Liver (tissue), 8 donors: ENCODE measurements at regions not wholly inside any gene's neighbourhood (a gene's known extent, or its start where the extent isn't known, plus 50 kb on each side); places are given as distances from the start of the nearest gene placed in this dataset.

Experiments
- DNase-seq: peaks from one replicate; pipeline ENCODE4 v3.0.0-alpha.2; 2017; ENCODE audit warnings: low spot score
- H3K27ac ChIP-seq, 2 donors: one replicate each; pipeline ENCODE4 v1.7.0; 2013; ENCODE audit warnings: inconsistent platforms in 2 of 2, low read length in 2 of 2, control low read depth in 1 of 2, low read depth in 1 of 2, mild to moderate bottlenecking in 1 of 2
- H3K27me3 ChIP-seq, 4 donors: one replicate each; pipeline versions ENCODE4 v1.6.1 to v1.7.0; 2013; ENCODE audit warnings: low read length in 3 of 4, inconsistent platforms in 1 of 4, mild to moderate bottlenecking in 1 of 4, moderate library complexity in 1 of 4; ENCODE audit not compliant: control insufficient read depth in 4 of 4, insufficient read depth in 4 of 4
- H3K36me3 ChIP-seq, 4 donors: one replicate each; pipeline versions ENCODE4 v1.6.1 to v1.7.0; 2013; ENCODE audit warnings: low read length in 3 of 4, mild to moderate bottlenecking in 3 of 4, low read depth in 1 of 4, moderate library complexity in 1 of 4; ENCODE audit not compliant: control insufficient read depth in 4 of 4, insufficient read depth in 3 of 4
- H3K4me1 ChIP-seq, 4 donors: one replicate each; pipeline versions ENCODE4 v1.6.1 to v1.7.0; 2013; ENCODE audit warnings: low read length in 3 of 4, mild to moderate bottlenecking in 3 of 4, moderate library complexity in 1 of 4; ENCODE audit not compliant: control insufficient read depth in 4 of 4, insufficient read depth in 4 of 4
- H3K4me3 ChIP-seq, 3 donors: one replicate each; pipeline versions ENCODE4 v1.6.1 to v1.7.0; 2013; ENCODE audit warnings: low read length in 3 of 3, control low read depth in 1 of 3, low read depth in 1 of 3, mild to moderate bottlenecking in 1 of 3
- H3K9ac ChIP-seq, 2 donors: one replicate each; pipeline ENCODE4 v1.7.0; 2013; ENCODE audit warnings: low read length in 2 of 2, mild to moderate bottlenecking in 2 of 2, moderate library complexity in 2 of 2, control low read depth in 1 of 2, low read depth in 1 of 2
- H3K9me3 ChIP-seq, 4 donors: one replicate each; pipeline versions ENCODE4 v1.6.1 to v1.7.0; 2013; ENCODE audit warnings: low read length in 3 of 4; ENCODE audit not compliant: control insufficient read depth in 4 of 4
- EGR1 ChIP-seq, 2 donors: IDR thresholded peaks; 2 replicates each; pipeline ENCODE4 v1.6.1; 2016 to 2018; ENCODE audit warnings: antibody characterized with exemption in 2 of 2, low read depth in 2 of 2
- FOXA2 ChIP-seq: IDR thresholded peaks from 2 replicates; pipeline ENCODE4 v1.6.1; 2016; ENCODE audit warnings: antibody characterized with exemption
- GABPA ChIP-seq, 2 donors: IDR thresholded peaks in 1 of 2; conservative IDR thresholded peaks in 1 of 2; 2 replicates each; pipeline ENCODE4 v1.6.1; 2016; ENCODE audit warnings: antibody characterized with exemption in 2 of 2, mild to moderate bottlenecking in 1 of 2, moderate library complexity in 1 of 2
- HNF4A ChIP-seq, 2 donors: conservative IDR thresholded peaks; 2 replicates each; pipeline ENCODE4 v1.6.1; 2016; ENCODE audit warnings: antibody characterized with exemption in 2 of 2, mild to moderate bottlenecking in 2 of 2
- HNF4G ChIP-seq: IDR thresholded peaks from 2 replicates; pipeline ENCODE4 v1.6.1; 2016; ENCODE audit warnings: antibody characterized with exemption
- JUND ChIP-seq, 2 donors: IDR thresholded peaks; 2 replicates each; pipeline ENCODE4 v1.6.1; 2016; ENCODE audit warnings: antibody characterized with exemption in 2 of 2
- NR2F2 ChIP-seq: IDR thresholded peaks from 2 replicates; pipeline ENCODE4 v1.6.1; 2016; ENCODE audit warnings: antibody characterized with exemption
- RAD21 ChIP-seq, 2 donors: IDR thresholded peaks; 2 replicates each; pipeline ENCODE4 v1.6.1; 2016; ENCODE audit warnings: antibody characterized with exemption in 2 of 2, mild to moderate bottlenecking in 2 of 2
- RXRA ChIP-seq, 2 donors: IDR thresholded peaks; 2 replicates each; pipeline ENCODE4 v1.6.1; 2017 to 2018; ENCODE audit warnings: antibody characterized with exemption in 2 of 2, mild to moderate bottlenecking in 1 of 2
- SP1 ChIP-seq: IDR thresholded peaks from 2 replicates; pipeline ENCODE4 v1.6.1; 2018; ENCODE audit warnings: antibody characterized with exemption, mild to moderate bottlenecking
- TAF1 ChIP-seq: conservative IDR thresholded peaks from 2 replicates; pipeline ENCODE4 v1.6.1; 2016; ENCODE audit warnings: antibody characterized with exemption, mild to moderate bottlenecking
- YY1 ChIP-seq: IDR thresholded peaks from 2 replicates; pipeline ENCODE4 v1.6.1; 2016; ENCODE audit warnings: antibody characterized with exemption, mild to moderate bottlenecking
- WGBS: extraction: QIAGEN DNeasy Blood & Tissue Kit; methylation state at CpG from one replicate; pipeline ENCODE4 v1.1.7; 2013; 5-methylcytosine and 5-hydroxymethylcytosine counted together
- TF ChIP-seq, protein P1 (sequence below): IDR thresholded peaks from 2 replicates; pipeline ENCODE4 v1.6.1; 2016; ENCODE audit warnings: antibody characterized with exemption
- TF ChIP-seq, protein P2 (sequence below): IDR thresholded peaks from 2 replicates; pipeline ENCODE4 v1.6.1; 2016; ENCODE audit warnings: antibody characterized with exemption
- TF ChIP-seq, protein P3 (sequence below): IDR thresholded peaks from 2 replicates; pipeline ENCODE4 v1.6.1; 2016; ENCODE audit warnings: antibody characterized with exemption, mild to moderate bottlenecking
- TF ChIP-seq, protein P4 (sequence below): fragments of 150-350 bp; IDR thresholded peaks from 2 replicates; pipeline ENCODE4 v1.5.1; 2017; ENCODE audit warnings: improper control_type of control experiment, low read depth, low read length; ENCODE audit not compliant: missing input control
- donor health status: healthy.
- donor health status: healthy.
- donor health status: healthy.
- donor health status: healthy.
- donor health status: healthy.

DNA sequence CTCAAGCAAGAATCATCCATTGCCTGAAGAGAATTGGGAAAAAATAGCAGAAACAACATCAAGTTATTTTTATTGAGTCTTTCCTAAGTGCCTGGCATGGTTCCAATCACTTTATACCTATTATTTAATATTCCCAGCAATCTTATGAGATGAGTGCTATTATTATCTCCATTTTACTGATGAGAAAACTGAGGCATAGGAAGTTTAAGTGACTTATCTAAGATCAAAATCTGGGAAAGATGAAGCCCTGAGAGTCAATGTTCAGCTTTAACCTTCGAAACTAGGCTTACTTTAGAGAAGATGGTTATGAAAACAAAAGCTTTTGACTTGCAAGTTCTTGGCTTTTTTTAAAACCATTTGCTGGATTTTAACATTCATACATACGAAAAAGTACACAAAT, 141.6 kb downstream of the APIP start:
- H3K27ac ChIP-seq = peak overlapping the region; percentile 26 to 40
- no peaks in the 10 kb centered on the region for H3K36me3 ChIP-seq
- 56% methylated on average over 2 of the region's 2 CpGs for WGBS

DNA sequence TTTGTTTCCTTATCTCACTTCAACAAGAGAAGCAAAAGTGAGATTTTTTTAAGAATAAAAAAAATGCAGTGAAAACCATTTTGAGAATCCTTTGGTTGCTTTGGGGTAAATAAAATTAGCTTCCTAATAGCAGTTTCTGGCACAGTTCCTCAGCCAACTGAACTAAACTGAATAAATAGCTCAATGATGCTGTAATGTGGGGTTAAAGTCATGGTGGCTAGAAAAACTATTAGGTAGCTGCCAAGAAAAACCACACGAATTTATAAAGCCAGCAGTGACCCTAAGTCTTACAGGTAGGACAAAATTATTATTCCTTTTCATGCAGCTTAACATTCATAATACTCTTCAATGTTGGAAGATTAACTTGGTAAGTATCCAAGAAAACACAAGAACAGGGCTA, 142.4 kb downstream of the APIP start:
- H3K36me3 ChIP-seq = no peaks in the 10 kb centered on the region
- no peaks in the 10 kb centered on the region for H3K9me3 ChIP-seq
- WGBS = 7% methylated on average over 1 of the region's 1 CpG
- peaks cover 0 to 19% (median 14%) of the 10 kb centered on the region in 4 donors for H3K4me1 ChIP-seq
- H3K9ac ChIP-seq = no peak overlapping the region
- DNase-seq = no peak
- no peak overlapping the region for H3K4me3 ChIP-seq
- peak overlapping the region in 1 of 2 donors; percentile 8 for H3K27ac ChIP-seq
- H3K27me3 ChIP-seq = no peaks in the 10 kb centered on the region
- no peak for TF ChIP-seq EGR1 (IDR thresholded peaks at IDR 0.05; ENCODE audit: low read depth in 2 of 2)
- no peak for TF ChIP-seq GABPA (IDR thresholded peaks at IDR 0.05 in 1 of 2, conservative IDR thresholded peaks at IDR 0.05 in 1 of 2)
- TF ChIP-seq, protein P1, sequence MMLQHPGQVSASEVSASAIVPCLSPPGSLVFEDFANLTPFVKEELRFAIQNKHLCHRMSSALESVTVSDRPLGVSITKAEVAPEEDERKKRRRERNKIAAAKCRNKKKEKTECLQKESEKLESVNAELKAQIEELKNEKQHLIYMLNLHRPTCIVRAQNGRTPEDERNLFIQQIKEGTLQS = no peak
- no peak for TF ChIP-seq FOXA2
- TF ChIP-seq HNF4G = no peak
- TF ChIP-seq HNF4A (conservative IDR thresholded peaks at IDR 0.05) = peak; percentile 24 to 32
- TF ChIP-seq RAD21 (IDR thresholded peaks at IDR 0.05) = peak in 1 of 2 donors; percentile 17
- peak; percentile 13 for TF ChIP-seq SP1
- TF ChIP-seq, protein P2, sequence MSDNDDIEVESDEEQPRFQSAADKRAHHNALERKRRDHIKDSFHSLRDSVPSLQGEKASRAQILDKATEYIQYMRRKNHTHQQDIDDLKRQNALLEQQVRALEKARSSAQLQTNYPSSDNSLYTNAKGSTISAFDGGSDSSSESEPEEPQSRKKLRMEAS = no peak
- TF ChIP-seq, protein P3, sequence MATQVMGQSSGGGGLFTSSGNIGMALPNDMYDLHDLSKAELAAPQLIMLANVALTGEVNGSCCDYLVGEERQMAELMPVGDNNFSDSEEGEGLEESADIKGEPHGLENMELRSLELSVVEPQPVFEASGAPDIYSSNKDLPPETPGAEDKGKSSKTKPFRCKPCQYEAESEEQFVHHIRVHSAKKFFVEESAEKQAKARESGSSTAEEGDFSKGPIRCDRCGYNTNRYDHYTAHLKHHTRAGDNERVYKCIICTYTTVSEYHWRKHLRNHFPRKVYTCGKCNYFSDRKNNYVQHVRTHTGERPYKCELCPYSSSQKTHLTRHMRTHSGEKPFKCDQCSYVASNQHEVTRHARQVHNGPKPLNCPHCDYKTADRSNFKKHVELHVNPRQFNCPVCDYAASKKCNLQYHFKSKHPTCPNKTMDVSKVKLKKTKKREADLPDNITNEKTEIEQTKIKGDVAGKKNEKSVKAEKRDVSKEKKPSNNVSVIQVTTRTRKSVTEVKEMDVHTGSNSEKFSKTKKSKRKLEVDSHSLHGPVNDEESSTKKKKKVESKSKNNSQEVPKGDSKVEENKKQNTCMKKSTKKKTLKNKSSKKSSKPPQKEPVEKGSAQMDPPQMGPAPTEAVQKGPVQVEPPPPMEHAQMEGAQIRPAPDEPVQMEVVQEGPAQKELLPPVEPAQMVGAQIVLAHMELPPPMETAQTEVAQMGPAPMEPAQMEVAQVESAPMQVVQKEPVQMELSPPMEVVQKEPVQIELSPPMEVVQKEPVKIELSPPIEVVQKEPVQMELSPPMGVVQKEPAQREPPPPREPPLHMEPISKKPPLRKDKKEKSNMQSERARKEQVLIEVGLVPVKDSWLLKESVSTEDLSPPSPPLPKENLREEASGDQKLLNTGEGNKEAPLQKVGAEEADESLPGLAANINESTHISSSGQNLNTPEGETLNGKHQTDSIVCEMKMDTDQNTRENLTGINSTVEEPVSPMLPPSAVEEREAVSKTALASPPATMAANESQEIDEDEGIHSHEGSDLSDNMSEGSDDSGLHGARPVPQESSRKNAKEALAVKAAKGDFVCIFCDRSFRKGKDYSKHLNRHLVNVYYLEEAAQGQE = no peak
- TF ChIP-seq JUND (IDR thresholded peaks at IDR 0.05) = peak; percentile 21 to 55

More for the DNA sequence above, 141.6 kb downstream of the APIP start:
- Histone ChIP-seq H3K27me3 (no peaks in the 10 kb centered on the region), H3K9ac (no peak overlapping the region), H3K4me1 (peaks cover 0 to 19% (median 14%) of the 10 kb centered on the region in 4 donors), H3K4me3 (no peak overlapping the region), H3K9me3 (no peaks in the 10 kb centered on the region)
- no peak for DNase-seq
- TF ChIP-seq TAF1 (no peak), RXRA (IDR thresholded peaks at IDR 0.05) (no peak), HNF4G (no peak), SP1 (no peak), HNF4A (conservative IDR thresholded peaks at IDR 0.05) (no peak), EGR1 (IDR thresholded peaks at IDR 0.05; ENCODE audit: low read depth in 2 of 2) (no peak), RAD21 (IDR thresholded peaks at IDR 0.05) (no peak), JUND (IDR thresholded peaks at IDR 0.05) (no peak), NR2F2 (no peak), YY1 (no peak)
- TF ChIP-seq, protein P1 = no peak
- TF ChIP-seq, protein P2 = no peak
- TF ChIP-seq, protein P3 = no peak
- TF ChIP-seq, protein P4, sequence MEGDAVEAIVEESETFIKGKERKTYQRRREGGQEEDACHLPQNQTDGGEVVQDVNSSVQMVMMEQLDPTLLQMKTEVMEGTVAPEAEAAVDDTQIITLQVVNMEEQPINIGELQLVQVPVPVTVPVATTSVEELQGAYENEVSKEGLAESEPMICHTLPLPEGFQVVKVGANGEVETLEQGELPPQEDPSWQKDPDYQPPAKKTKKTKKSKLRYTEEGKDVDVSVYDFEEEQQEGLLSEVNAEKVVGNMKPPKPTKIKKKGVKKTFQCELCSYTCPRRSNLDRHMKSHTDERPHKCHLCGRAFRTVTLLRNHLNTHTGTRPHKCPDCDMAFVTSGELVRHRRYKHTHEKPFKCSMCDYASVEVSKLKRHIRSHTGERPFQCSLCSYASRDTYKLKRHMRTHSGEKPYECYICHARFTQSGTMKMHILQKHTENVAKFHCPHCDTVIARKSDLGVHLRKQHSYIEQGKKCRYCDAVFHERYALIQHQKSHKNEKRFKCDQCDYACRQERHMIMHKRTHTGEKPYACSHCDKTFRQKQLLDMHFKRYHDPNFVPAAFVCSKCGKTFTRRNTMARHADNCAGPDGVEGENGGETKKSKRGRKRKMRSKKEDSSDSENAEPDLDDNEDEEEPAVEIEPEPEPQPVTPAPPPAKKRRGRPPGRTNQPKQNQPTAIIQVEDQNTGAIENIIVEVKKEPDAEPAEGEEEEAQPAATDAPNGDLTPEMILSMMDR = no peak
